Ectodermal cell (in vitro differentiated cells): ENCODE measurements at regions not wholly inside any gene's neighbourhood (a gene's known extent, or its start where the extent isn't known, plus 50 kb on each side); places are given as distances from the start of the nearest gene placed in this dataset.
"Not testable (repeated sequence)": the region's sequence is repeated elsewhere in the genome, so short reads cannot be mapped to it uniquely, and the experiment has no call there.

Experiments
- H3K27ac ChIP-seq: 2 replicates; pipeline ENCODE4 v1.7.0; 2013; ENCODE audit warnings: mild to moderate bottlenecking, low read depth, low read length; ENCODE audit not compliant: insufficient read depth, poor library complexity, severe bottlenecking
- H3K27me3 ChIP-seq: 2 replicates; pipeline ENCODE4 v1.7.0; 2013; ENCODE audit warnings: mild to moderate bottlenecking, low read length; ENCODE audit not compliant: insufficient read depth, control insufficient read depth, poor library complexity, severe bottlenecking
- H3K36me3 ChIP-seq: one replicate; pipeline ENCODE4 v1.7.0; 2013; ENCODE audit warnings: low read length; ENCODE audit not compliant: control insufficient read depth, insufficient read depth
- H3K4me1 ChIP-seq: one replicate; pipeline ENCODE4 v1.7.0; 2013; ENCODE audit warnings: low read length; ENCODE audit not compliant: control insufficient read depth, insufficient read depth
- H3K4me3 ChIP-seq: 2 replicates; pipeline ENCODE4 v1.7.0; 2013; ENCODE audit warnings: low read depth, low read length, control low read depth; ENCODE audit not compliant: insufficient read depth
- H3K9me3 ChIP-seq: 2 replicates; pipeline ENCODE4 v1.7.0; 2013; ENCODE audit warnings: mild to moderate bottlenecking, low read length, moderate library complexity; ENCODE audit not compliant: control insufficient read depth
- WGBS, 2 experiments: methylation state at CpG; one replicate each; pipeline ENCODE4 v1.1.7; 2013; ENCODE audit warnings: missing lambda C conversion rate in 2 of 2; 5-methylcytosine and 5-hydroxymethylcytosine counted together

- H3K27ac ChIP-seq = no peak overlapping the region
- H3K27me3 ChIP-seq = no peaks in the 10 kb centered on the region
- H3K4me3 ChIP-seq = no peak overlapping the region
- H3K4me1 ChIP-seq = no peaks in the 10 kb centered on the region
- H3K36me3 ChIP-seq = no peaks in the 10 kb centered on the region
- H3K9me3 ChIP-seq = no peaks in the 10 kb centered on the region
Measured at GRCh38 chr4:79207281-79207680, 118.6 kb downstream of the NAA11 start.

GRCh38 chr4:79206660-79207059 lies 119.2 kb downstream of the NAA11 start:
- Histone ChIP-seq H3K4me3 (no peak overlapping the region), H3K27me3 (no peaks in the 10 kb centered on the region), H3K9me3 (no peaks in the 10 kb centered on the region), H3K4me1 (no peaks in the 10 kb centered on the region), H3K27ac (no peak overlapping the region), H3K36me3 (no peaks in the 10 kb centered on the region)
- WGBS, 2 experiments = 96% methylated on average over 4 of the region's 4 CpGs

- no peaks in the 10 kb centered on the region for H3K9me3 ChIP-seq
- no peaks in the 10 kb centered on the region for H3K4me1 ChIP-seq
- no peak overlapping the region for H3K4me3 ChIP-seq
- WGBS, 2 experiments = 88 to 100% methylated on average over 2 to 3 of the region's 3 CpGs
- H3K36me3 ChIP-seq = no peaks in the 10 kb centered on the region
- H3K27ac ChIP-seq = no peak overlapping the region
- H3K27me3 ChIP-seq = no peaks in the 10 kb centered on the region
Measured at GRCh38 chr4:79205121-79205520, 120.7 kb downstream of the NAA11 start.

GRCh38 chr4:79201971-79202370 lies 123.9 kb downstream of the NAA11 start:
- Histone ChIP-seq H3K4me1 (no peaks in the 10 kb centered on the region), H3K4me3 (no peak overlapping the region), H3K36me3 (no peaks in the 10 kb centered on the region), H3K27ac (no peak overlapping the region), H3K9me3 (no peaks in the 10 kb centered on the region), H3K27me3 (no peaks in the 10 kb centered on the region)
- 89% methylated on average over 2 of the region's 2 CpGs; no CpG with 5 or more reads in 1 of the 2 experiments for WGBS, 2 experiments

- H3K27me3 ChIP-seq = no peaks in the 10 kb centered on the region
- H3K27ac ChIP-seq = no peak overlapping the region
- no peaks in the 10 kb centered on the region for H3K4me1 ChIP-seq
- H3K9me3 ChIP-seq = no peaks in the 10 kb centered on the region
- no peaks in the 10 kb centered on the region for H3K36me3 ChIP-seq
- no peak overlapping the region for H3K4me3 ChIP-seq
- WGBS, 2 experiments = 98 to 100% methylated on average over 1 to 2 of the region's 2 CpGs
Measured at GRCh38 chr4:79199743-79200142, 126.1 kb downstream of the NAA11 start.

GRCh38 chr4:79198951-79199587 lies 126.8 kb downstream of the NAA11 start:
- Histone ChIP-seq H3K4me3 (no peak overlapping the region), H3K36me3 (no peaks in the 10 kb centered on the region)
- 89 to 94% methylated on average over 5 of the region's 5 CpGs for WGBS, 2 experiments

GRCh38 chr4:79197275-79198009 lies 128.4 kb downstream of the NAA11 start:
- Histone ChIP-seq H3K36me3 (no peaks in the 10 kb centered on the region), H3K4me1 (no peaks in the 10 kb centered on the region), H3K27ac (no peak overlapping the region), H3K4me3 (no peak overlapping the region), H3K27me3 (no peaks in the 10 kb centered on the region), H3K9me3 (no peaks in the 10 kb centered on the region)
- WGBS, 2 experiments = 98 to 99% methylated on average over 3 of the region's 3 CpGs

More at GRCh38 chr4:79198951-79199587, 126.8 kb downstream of the NAA11 start:
- Histone ChIP-seq H3K27ac (no peak overlapping the region), H3K27me3 (no peaks in the 10 kb centered on the region), H3K4me1 (no peaks in the 10 kb centered on the region), H3K9me3 (no peaks in the 10 kb centered on the region)

- not testable (repeated sequence) for H3K9me3 ChIP-seq, H3K27ac ChIP-seq, H3K36me3 ChIP-seq, H3K27me3 ChIP-seq, H3K4me3 ChIP-seq, H3K4me1 ChIP-seq
- WGBS, 2 experiments = 95 to 100% methylated on average over 1 of the region's 1 CpG
Measured at GRCh38 chr4:79191292-79191691, 134.6 kb downstream of the NAA11 start.

- no peaks in the 10 kb centered on the region for H3K4me1 ChIP-seq
- no peak overlapping the region for H3K27ac ChIP-seq
- H3K9me3 ChIP-seq = no peaks in the 10 kb centered on the region
- no peaks in the 10 kb centered on the region for H3K36me3 ChIP-seq
- 96 to 98% methylated on average over 3 of the region's 3 CpGs for WGBS, 2 experiments
- H3K27me3 ChIP-seq = no peaks in the 10 kb centered on the region
- H3K4me3 ChIP-seq = no peak overlapping the region
Measured at GRCh38 chr4:79185526-79186045, 140.3 kb downstream of the NAA11 start.

- H3K27ac ChIP-seq = no peak overlapping the region
- no peak overlapping the region for H3K4me3 ChIP-seq
- no peaks in the 10 kb centered on the region for H3K9me3 ChIP-seq
- 93 to 97% methylated on average over 2 of the region's 4 CpGs for WGBS, 2 experiments
- no peaks in the 10 kb centered on the region for H3K27me3 ChIP-seq
- H3K36me3 ChIP-seq = no peaks in the 10 kb centered on the region
- H3K4me1 ChIP-seq = no peaks in the 10 kb centered on the region
Measured at GRCh38 chr4:79184476-79184875, 141.4 kb downstream of the NAA11 start.
